ENCODE measurements at regions not wholly inside any gene's neighbourhood (a gene's known extent, or its start where the extent isn't known, plus 50 kb on each side); places are given as distances from the start of the nearest gene placed in this dataset.

GRCh38 chr12:124517260-124518050 lies 50.0 kb downstream of the NCOR2 start:
- TF ChIP-seq CTCF (conservative IDR thresholded peaks at IDR 0.05) = no peak
- no peak for TF ChIP-seq ZFX (IDR thresholded peaks at IDR 0.05)

Data from C4-2B (cell line).